ENCODE measurements at regions not wholly inside any gene's neighbourhood (a gene's known extent, or its start where the extent isn't known, plus 50 kb on each side); places are given as distances from the start of the nearest gene placed in this dataset.
"Not testable (repeated sequence)": the region's sequence is repeated elsewhere in the genome, so short reads cannot be mapped to it uniquely, and the experiment has no call there.

DNA sequence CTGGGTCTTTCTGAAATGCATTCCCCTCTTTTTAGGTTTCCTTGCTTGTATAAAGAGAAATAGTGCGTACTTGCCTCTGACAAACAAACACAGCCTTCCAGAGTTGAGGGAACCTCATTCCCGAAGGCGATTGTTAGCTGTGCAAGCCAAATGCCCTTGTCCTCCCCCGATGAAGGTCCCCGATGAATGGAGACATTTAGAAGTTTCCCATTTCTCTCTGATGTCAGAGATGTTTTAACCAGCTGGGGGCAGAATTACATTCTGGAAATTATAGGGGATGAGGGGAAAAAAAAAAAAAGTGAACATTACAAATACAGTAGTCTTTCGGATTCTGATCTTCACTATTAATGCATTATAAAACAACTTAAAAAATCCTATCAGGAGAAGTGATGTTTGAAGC is 366.8 kb downstream of the VRK1 start:
- Histone ChIP-seq H3K9me3 (ENCODE audit: severe bottlenecking) (no peaks in the 10 kb centered on the region), H3K27me3 (ENCODE audit: insufficient read depth, low read depth, severe bottlenecking) (no peaks in the 10 kb centered on the region), H3K27ac (no peak overlapping the region), H3K36me3 (no peaks in the 10 kb centered on the region), H3K4me3 (ENCODE audit: low read depth, low read length) (no peak overlapping the region)
- TF ChIP-seq, protein P1, sequence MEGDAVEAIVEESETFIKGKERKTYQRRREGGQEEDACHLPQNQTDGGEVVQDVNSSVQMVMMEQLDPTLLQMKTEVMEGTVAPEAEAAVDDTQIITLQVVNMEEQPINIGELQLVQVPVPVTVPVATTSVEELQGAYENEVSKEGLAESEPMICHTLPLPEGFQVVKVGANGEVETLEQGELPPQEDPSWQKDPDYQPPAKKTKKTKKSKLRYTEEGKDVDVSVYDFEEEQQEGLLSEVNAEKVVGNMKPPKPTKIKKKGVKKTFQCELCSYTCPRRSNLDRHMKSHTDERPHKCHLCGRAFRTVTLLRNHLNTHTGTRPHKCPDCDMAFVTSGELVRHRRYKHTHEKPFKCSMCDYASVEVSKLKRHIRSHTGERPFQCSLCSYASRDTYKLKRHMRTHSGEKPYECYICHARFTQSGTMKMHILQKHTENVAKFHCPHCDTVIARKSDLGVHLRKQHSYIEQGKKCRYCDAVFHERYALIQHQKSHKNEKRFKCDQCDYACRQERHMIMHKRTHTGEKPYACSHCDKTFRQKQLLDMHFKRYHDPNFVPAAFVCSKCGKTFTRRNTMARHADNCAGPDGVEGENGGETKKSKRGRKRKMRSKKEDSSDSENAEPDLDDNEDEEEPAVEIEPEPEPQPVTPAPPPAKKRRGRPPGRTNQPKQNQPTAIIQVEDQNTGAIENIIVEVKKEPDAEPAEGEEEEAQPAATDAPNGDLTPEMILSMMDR (IDR thresholded peaks at IDR 0.05; ENCODE audit: low read depth, low read length) = no peak
- no peak for DNase-seq

DNA sequence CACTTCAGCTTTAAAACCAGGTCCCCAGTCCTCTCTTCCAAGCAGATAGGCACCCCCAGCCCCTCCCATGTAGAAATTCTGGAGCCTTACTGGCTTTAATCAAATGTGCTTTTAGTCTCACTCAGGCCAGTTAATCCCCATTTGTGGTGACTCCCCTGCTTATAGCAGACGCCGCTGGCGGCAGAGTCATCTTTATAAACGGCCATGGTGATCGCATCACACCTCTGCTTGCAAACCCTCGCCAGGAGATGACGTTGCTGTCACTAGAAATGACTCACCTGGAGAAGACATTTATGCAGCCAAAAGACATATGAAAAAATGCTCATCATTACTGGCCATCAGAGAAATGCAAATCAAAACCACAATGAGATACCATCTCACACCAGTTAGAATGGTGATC is 369.3 kb downstream of the VRK1 start:
- Histone ChIP-seq H3K27me3 (ENCODE audit: insufficient read depth, low read depth, severe bottlenecking) (no peaks in the 10 kb centered on the region), H3K36me3 (no peaks in the 10 kb centered on the region), H3K4me3 (ENCODE audit: low read depth, low read length) (no peak overlapping the region), H3K27ac (no peak overlapping the region), H3K9me3 (ENCODE audit: severe bottlenecking) (no peaks in the 10 kb centered on the region)
- peak; percentile 34 for DNase-seq
- TF ChIP-seq, protein P1 (IDR thresholded peaks at IDR 0.05; ENCODE audit: low read depth, low read length) = no peak

DNA sequence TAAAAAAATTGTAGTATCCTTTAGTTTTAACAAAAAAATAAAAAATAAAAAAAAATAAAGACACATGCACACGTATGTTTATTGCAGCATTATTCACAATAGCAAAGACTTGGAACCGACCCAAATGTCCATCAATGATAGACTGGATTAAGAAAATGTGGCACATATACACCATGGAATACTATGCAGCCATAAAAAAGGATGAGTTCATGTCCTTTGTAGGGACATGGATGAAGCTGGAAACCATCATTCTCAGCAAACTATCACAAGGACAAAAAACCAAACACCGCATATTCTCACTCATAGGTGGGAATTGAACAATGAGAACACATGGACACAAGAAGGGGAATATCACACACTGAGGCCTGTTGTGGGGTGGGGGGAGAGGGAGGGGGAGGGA is 370.4 kb downstream of the VRK1 start:
- H3K36me3 ChIP-seq; H3K4me3 ChIP-seq (ENCODE audit: low read depth, low read length); H3K27me3 ChIP-seq (ENCODE audit: insufficient read depth, low read depth, severe bottlenecking); H3K27ac ChIP-seq; H3K9me3 ChIP-seq (ENCODE audit: severe bottlenecking); DNase-seq: not testable (repeated sequence)

DNA sequence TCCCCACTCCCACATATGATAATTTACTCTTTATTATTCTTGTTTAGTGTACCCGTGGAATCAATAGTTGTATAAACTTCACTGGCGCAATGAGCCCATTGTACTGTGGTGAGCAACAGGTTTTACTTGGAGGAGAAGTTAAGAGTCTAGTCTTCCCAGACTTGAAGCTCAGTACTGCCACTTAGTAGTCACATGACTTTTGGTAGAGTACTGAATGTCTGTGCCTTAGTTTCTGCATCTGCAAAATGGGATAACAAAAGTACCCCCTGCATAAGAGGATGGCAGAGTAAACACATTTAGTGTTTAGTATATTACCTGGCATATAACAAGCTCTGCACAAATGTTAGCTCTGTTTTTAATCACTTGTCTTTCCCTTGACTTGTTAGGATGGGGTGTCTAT is 375.5 kb downstream of the VRK1 start:
- no peaks in the 10 kb centered on the region for H3K36me3 ChIP-seq
- H3K27me3 ChIP-seq (ENCODE audit: insufficient read depth, low read depth, severe bottlenecking) = no peaks in the 10 kb centered on the region
- H3K4me3 ChIP-seq (ENCODE audit: low read depth, low read length) = no peak overlapping the region

DNA sequence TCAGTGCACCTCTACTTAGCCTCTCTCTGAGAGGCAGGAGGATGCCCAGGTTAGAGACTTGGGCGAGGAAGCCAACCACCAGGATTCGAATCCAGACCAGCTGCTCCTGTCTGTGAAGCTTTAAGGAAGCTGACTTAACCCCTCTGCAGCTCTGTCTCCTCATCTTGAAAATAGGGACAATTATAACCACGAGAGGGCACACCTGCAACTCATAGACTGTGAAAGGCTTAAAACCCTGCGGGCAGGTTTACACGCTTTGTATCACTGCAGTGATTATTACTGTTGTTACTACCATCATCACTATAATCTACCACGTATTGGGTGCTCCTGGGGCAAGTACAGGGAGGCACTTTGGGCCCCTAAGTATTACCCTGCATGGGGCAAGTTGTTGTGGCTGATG is 379.8 kb downstream of the VRK1 start:
- TF ChIP-seq, protein P1 (IDR thresholded peaks at IDR 0.05; ENCODE audit: low read depth, low read length) = peak; percentile 28; the same call in 1 of the 2 replicates
- DNase-seq = peak; percentile 19
- H3K27me3 ChIP-seq (ENCODE audit: insufficient read depth, low read depth, severe bottlenecking) = no peaks in the 10 kb centered on the region

More for the DNA sequence above, 375.5 kb downstream of the VRK1 start:
- DNase-seq = no peak
- Histone ChIP-seq H3K9me3 (ENCODE audit: severe bottlenecking) (no peaks in the 10 kb centered on the region), H3K27ac (no peak overlapping the region)
- TF ChIP-seq, protein P1 (IDR thresholded peaks at IDR 0.05; ENCODE audit: low read depth, low read length) = no peak

DNA sequence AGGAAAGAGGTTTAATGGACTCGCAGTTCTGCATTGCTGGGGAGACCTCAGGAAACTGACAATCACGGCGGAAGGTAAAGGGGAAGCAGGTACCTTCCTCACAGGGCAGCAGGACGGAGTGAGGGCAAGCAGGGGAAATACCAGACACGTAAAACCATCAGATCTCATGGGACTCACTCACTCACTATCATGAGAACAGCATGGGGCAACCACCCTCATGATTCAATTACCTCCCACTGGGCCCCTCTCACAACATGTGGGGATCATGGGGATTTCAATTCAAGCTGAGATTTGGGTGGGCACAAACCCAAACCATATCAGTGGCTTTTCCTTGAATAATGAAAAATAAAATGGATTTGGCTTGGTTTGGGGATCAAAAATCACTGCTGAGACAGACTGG is 380.5 kb downstream of the VRK1 start:
- H3K9me3 ChIP-seq (ENCODE audit: severe bottlenecking) = peaks cover 4% of the 10 kb centered on the region
- no peaks in the 10 kb centered on the region for H3K36me3 ChIP-seq
- no peaks in the 10 kb centered on the region for H3K27me3 ChIP-seq (ENCODE audit: insufficient read depth, low read depth, severe bottlenecking)
- no peak for DNase-seq
- H3K27ac ChIP-seq = no peak overlapping the region
- TF ChIP-seq, protein P1 (IDR thresholded peaks at IDR 0.05; ENCODE audit: low read depth, low read length) = no peak
- H3K4me3 ChIP-seq (ENCODE audit: low read depth, low read length) = no peak overlapping the region

More for the DNA sequence above, 379.8 kb downstream of the VRK1 start:
- H3K27ac ChIP-seq = no peak overlapping the region
- H3K36me3 ChIP-seq = no peaks in the 10 kb centered on the region
- peaks cover 4% of the 10 kb centered on the region for H3K9me3 ChIP-seq (ENCODE audit: severe bottlenecking)
- no peak overlapping the region for H3K4me3 ChIP-seq (ENCODE audit: low read depth, low read length)
